HepG2 (cell line): ENCODE measurements at regions not wholly inside any gene's neighbourhood (a gene's known extent, or its start where the extent isn't known, plus 50 kb on each side); places are given as distances from the start of the nearest gene placed in this dataset.

Experiments used
- CEBPB ChIP-seq: IDR thresholded peaks from 2 replicates; pipeline ENCODE4 v1.6.1; 2011; ENCODE audit warnings: low read depth, low read length, improper control_type of control experiment, borderline replicate concordance
- CREM ChIP-seq, 2 experiments: sonication (generic) in 1 of 2; formaldehyde crosslinking in 1 of 2; IDR thresholded peaks; 2 replicates each; pipeline versions ENCODE4 v1.4.0 to v1.6.1; 2016 to 2020; ENCODE audit warnings: antibody characterized with exemption in 1 of 2, mild to moderate bottlenecking in 1 of 2, missing genetic modification reagents in 1 of 2
- NFE2 ChIP-seq: sonication (generic); formaldehyde crosslinking; IDR thresholded peaks from 2 replicates; pipeline ENCODE4 v1.4.0; 2020; ENCODE audit warnings: missing genetic modification reagents
- RAD21 ChIP-seq: fragments of 450-650 bp; formaldehyde crosslinking; IDR thresholded peaks from 2 replicates; pipeline ENCODE4 v1.5.0; 2020; ENCODE audit warnings: mild to moderate bottlenecking
- SMARCC2 ChIP-seq: fragments of 450-650 bp; IDR thresholded peaks from 2 replicates; pipeline ENCODE4 v1.6.1; 2017; ENCODE audit warnings: antibody characterized with exemption, mild to moderate bottlenecking
- SMC3 ChIP-seq: IDR thresholded peaks from 2 replicates; pipeline ENCODE4 v1.6.1; 2011; ENCODE audit warnings: low read length, improper control_type of control experiment
- SP2 ChIP-seq: sonication (generic); formaldehyde crosslinking; IDR thresholded peaks from 2 replicates; pipeline ENCODE4 v1.5.1; 2020; ENCODE audit warnings: mild to moderate bottlenecking, missing genetic modification reagents
- SYNCRIP ChIP-seq: fragments of 200-400 bp; formaldehyde crosslinking; IDR thresholded peaks from 2 replicates; pipeline ENCODE4 v1.6.1; 2018; ENCODE audit warnings: mild to moderate bottlenecking, low read depth, low read length; ENCODE audit not compliant: insufficient read depth
- TF ChIP-seq, protein P1 (sequence below): sonication (generic); formaldehyde crosslinking; IDR thresholded peaks from 2 replicates; pipeline ENCODE4 v1.4.0; 2020; ENCODE audit warnings: missing genetic modification reagents, borderline replicate concordance
- TF ChIP-seq, protein P2 (sequence below): sonication (generic); formaldehyde crosslinking; IDR thresholded peaks from 2 replicates; pipeline ENCODE4 v1.4.0; 2020; ENCODE audit warnings: low read depth, missing genetic modification reagents

DNA sequence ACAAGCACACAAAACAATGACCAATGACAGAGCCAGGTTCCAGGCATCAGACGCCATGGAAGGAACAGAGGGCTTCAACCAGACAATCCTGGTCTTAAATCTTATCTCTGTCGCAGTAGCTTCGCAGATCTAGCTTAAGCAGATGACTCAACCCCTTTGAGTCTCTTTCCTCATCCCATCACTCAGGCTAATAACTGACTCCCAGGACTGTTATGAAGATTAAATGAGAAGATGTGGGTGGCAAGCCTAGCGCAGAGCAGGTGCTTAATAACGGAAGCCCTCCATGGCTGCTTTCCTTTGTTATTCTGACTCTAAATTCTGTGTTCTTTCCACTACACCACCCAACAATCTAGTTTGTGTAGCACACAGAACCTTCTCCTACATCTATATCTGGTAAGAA lies 110.9 kb downstream of the SLC24A2 start:
- TF ChIP-seq RAD21 (CRISPR knock-in tag) (no peak), SMC3 (no peak), NFE2 (no peak), CEBPB (no peak), SP2 (CRISPR knock-in tag) (no peak), CREM (IDR thresholded peaks at IDR 0.05) (no peak), CREM (CRISPR knock-in tag; IDR thresholded peaks at IDR 0.05) (no peak), SYNCRIP (no peak), SMARCC2 (no peak)
- TF ChIP-seq, protein P1, sequence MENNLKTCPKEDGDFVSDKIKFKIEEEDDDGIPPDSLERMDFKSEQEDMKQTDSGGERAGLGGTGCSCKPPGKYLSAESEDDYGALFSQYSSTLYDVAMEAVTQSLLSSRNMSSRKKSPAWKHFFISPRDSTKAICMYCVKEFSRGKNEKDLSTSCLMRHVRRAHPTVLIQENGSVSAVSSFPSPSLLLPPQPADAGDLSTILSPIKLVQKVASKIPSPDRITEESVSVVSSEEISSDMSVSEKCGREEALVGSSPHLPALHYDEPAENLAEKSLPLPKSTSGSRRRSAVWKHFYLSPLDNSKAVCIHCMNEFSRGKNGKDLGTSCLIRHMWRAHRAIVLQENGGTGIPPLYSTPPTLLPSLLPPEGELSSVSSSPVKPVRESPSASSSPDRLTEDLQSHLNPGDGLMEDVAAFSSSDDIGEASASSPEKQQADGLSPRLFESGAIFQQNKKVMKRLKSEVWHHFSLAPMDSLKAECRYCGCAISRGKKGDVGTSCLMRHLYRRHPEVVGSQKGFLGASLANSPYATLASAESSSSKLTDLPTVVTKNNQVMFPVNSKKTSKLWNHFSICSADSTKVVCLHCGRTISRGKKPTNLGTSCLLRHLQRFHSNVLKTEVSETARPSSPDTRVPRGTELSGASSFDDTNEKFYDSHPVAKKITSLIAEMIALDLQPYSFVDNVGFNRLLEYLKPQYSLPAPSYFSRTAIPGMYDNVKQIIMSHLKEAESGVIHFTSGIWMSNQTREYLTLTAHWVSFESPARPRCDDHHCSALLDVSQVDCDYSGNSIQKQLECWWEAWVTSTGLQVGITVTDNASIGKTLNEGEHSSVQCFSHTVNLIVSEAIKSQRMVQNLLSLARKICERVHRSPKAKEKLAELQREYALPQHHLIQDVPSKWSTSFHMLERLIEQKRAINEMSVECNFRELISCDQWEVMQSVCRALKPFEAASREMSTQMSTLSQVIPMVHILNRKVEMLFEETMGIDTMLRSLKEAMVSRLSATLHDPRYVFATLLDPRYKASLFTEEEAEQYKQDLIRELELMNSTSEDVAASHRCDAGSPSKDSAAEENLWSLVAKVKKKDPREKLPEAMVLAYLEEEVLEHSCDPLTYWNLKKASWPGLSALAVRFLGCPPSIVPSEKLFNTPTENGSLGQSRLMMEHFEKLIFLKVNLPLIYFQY (CRISPR knock-in tag): no peak
- TF ChIP-seq, protein P2, sequence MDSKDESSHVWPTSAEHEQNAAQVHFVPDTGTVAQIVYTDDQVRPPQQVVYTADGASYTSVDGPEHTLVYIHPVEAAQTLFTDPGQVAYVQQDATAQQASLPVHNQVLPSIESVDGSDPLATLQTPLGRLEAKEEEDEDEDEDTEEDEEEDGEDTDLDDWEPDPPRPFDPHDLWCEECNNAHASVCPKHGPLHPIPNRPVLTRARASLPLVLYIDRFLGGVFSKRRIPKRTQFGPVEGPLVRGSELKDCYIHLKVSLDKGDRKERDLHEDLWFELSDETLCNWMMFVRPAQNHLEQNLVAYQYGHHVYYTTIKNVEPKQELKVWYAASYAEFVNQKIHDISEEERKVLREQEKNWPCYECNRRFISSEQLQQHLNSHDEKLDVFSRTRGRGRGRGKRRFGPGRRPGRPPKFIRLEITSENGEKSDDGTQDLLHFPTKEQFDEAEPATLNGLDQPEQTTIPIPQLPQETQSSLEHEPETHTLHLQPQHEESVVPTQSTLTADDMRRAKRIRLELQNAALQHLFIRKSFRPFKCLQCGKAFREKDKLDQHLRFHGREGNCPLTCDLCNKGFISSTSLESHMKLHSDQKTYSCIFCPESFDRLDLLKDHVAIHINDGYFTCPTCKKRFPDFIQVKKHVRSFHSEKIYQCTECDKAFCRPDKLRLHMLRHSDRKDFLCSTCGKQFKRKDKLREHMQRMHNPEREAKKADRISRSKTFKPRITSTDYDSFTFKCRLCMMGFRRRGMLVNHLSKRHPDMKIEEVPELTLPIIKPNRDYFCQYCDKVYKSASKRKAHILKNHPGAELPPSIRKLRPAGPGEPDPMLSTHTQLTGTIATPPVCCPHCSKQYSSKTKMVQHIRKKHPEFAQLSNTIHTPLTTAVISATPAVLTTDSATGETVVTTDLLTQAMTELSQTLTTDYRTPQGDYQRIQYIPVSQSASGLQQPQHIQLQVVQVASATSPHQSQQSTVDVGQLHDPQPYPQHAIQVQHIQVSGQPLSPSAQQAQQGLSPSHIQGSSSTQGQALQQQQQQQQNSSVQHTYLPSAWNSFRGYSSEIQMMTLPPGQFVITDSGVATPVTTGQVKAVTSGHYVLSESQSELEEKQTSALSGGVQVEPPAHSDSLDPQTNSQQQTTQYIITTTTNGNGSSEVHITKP (CRISPR knock-in tag): no peak
